IMR-90 (cell line): ENCODE measurements at regions not wholly inside any gene's neighbourhood (a gene's known extent, or its start where the extent isn't known, plus 50 kb on each side); places are given as distances from the start of the nearest gene placed in this dataset.

Experiments used
- ATAC-seq: fragments of 200-7000 bp; cut with Tn5 transposase; 2 replicates; pipeline ENCODE4 v1.9.1; 2020; ENCODE audit warnings: low read depth, mild to moderate bottlenecking, moderate library complexity
- BruUV-seq: library from RNA; stranded (reverse); fragments of 400-500 nt; replicated peaks from 2 replicates; lab custom pipeline; 2021; lab: Mats Ljungman, UMichigan
- CTCF ChIA-PET: fragments of 300-600 bp; formaldehyde crosslinking; extraction: SDS; loops from one replicate; lab custom pipeline; 2021; ENCODE audit warnings: antibody characterized with exemption; lab: Yijun Ruan, JAX
- POLR2A ChIA-PET: fragments of 300-600 bp; sonication (Branson Sonifier 250); formaldehyde crosslinking; loops from one replicate; lab custom pipeline; 2022; ENCODE audit warnings: antibody characterized with exemption; ENCODE audit not compliant: unreplicated experiment; lab: Charles Lee
- DNase-seq: peaks from one replicate; pipeline ENCODE4 v3.0.0; 2013
- H2AFZ ChIP-seq: replicated peaks from 2 replicates; pipeline ENCODE3; 2013; ENCODE audit warnings: low read length, mild to moderate bottlenecking; ENCODE audit not compliant: poor library complexity
- H2AK5ac ChIP-seq: 2 replicates; pipeline ENCODE4 v1.6.1; 2013; ENCODE audit warnings: low read depth, low read length, inconsistent platforms
- H2AK9ac ChIP-seq: replicated peaks from 2 replicates; pipeline ENCODE3; 2013; ENCODE audit warnings: mild to moderate bottlenecking, low read depth, low read length, moderate library complexity; ENCODE audit not compliant: poor library complexity
- H2BK120ac ChIP-seq: 2 replicates; pipeline ENCODE4 v1.6.1; 2013; ENCODE audit warnings: low read depth, low read length, inconsistent platforms
- H2BK15ac ChIP-seq: 3 replicates; pipeline ENCODE4 v1.6.1; 2013; ENCODE audit warnings: low read depth, low read length, inconsistent platforms
- H2BK20ac ChIP-seq: 2 replicates; pipeline ENCODE4 v1.6.1; 2013; ENCODE audit warnings: low read depth, mild to moderate bottlenecking, inconsistent platforms, low read length, moderate library complexity
- H2BK5ac ChIP-seq: 2 replicates; pipeline ENCODE4 v1.6.1; 2013; ENCODE audit warnings: mild to moderate bottlenecking, low read depth, low read length, inconsistent platforms; ENCODE audit not compliant: poor library complexity, severe bottlenecking
- H3K14ac ChIP-seq: replicated peaks from 2 replicates; pipeline ENCODE4 v1.6.1; 2013; ENCODE audit warnings: low read depth, low read length, inconsistent platforms
- H3K18ac ChIP-seq: 2 replicates; pipeline ENCODE4 v1.6.1; 2013; ENCODE audit warnings: low read depth, low read length, control low read depth
- H3K23ac ChIP-seq: 2 replicates; pipeline ENCODE4 v1.6.1; 2013; ENCODE audit warnings: low read depth, low read length, inconsistent platforms
- H3K27ac ChIP-seq: 2 replicates; pipeline ENCODE4 v1.5.1; 2013; ENCODE audit warnings: mild to moderate bottlenecking, control low read depth, low read length; ENCODE audit not compliant: insufficient read depth
- H3K27me3 ChIP-seq: 2 replicates; pipeline ENCODE4 v1.6.1; 2013; ENCODE audit warnings: low read length; ENCODE audit not compliant: control insufficient read depth, insufficient read depth
- H3K36me3 ChIP-seq: 2 replicates; pipeline ENCODE4 v1.6.1; 2013; ENCODE audit warnings: low read length, mixed read lengths; ENCODE audit not compliant: control insufficient read depth, insufficient read depth
- H3K4ac ChIP-seq: 2 replicates; pipeline ENCODE4 v1.6.1; 2013; ENCODE audit warnings: low read depth, low read length, inconsistent platforms
- H3K4me1 ChIP-seq: 2 replicates; pipeline ENCODE4 v1.6.1; 2013; ENCODE audit warnings: low read length, mixed read lengths; ENCODE audit not compliant: control insufficient read depth, insufficient read depth
- H3K4me2 ChIP-seq: 2 replicates; pipeline ENCODE4 v1.6.1; 2013; ENCODE audit warnings: low read depth, mild to moderate bottlenecking, control low read depth, low read length, moderate library complexity
- H3K4me3 ChIP-seq: 2 replicates; pipeline ENCODE4 v1.5.1; 2013; ENCODE audit warnings: low read depth, mild to moderate bottlenecking, control low read depth, low read length, moderate library complexity; ENCODE audit not compliant: insufficient read depth
- H3K56ac ChIP-seq: 2 replicates; pipeline ENCODE4 v1.6.1; 2013; ENCODE audit warnings: low read length, inconsistent platforms; ENCODE audit not compliant: insufficient read depth; ENCODE audit errors: extremely low read depth
- H3K79me1 ChIP-seq, 2 experiments: 2 replicates each; pipeline ENCODE4 v1.6.1; 2013; ENCODE audit warnings: low read length in 2 of 2, inconsistent platforms in 1 of 2, low read depth in 1 of 2
- H3K9ac ChIP-seq: 2 replicates; pipeline ENCODE4 v1.6.1; 2013; ENCODE audit warnings: low read depth, low read length, control low read depth
- H3K9me1 ChIP-seq: 2 replicates; pipeline ENCODE4 v1.6.1; 2013; ENCODE audit warnings: low read length, inconsistent platforms; ENCODE audit not compliant: insufficient read depth
- H3K9me3 ChIP-seq: 2 replicates; pipeline ENCODE4 v1.6.1; 2013; ENCODE audit warnings: low read length; ENCODE audit not compliant: control insufficient read depth, insufficient read depth
- H4K20me1 ChIP-seq: 2 replicates; pipeline ENCODE4 v1.6.1; 2013; ENCODE audit warnings: low read length, inconsistent platforms; ENCODE audit not compliant: insufficient read depth
- H4K5ac ChIP-seq: 2 replicates; pipeline ENCODE4 v1.6.1; 2013; ENCODE audit warnings: mild to moderate bottlenecking, low read depth, low read length, control low read depth
- H4K8ac ChIP-seq, 2 experiments: 2 replicates each; pipeline ENCODE4 v1.6.1; 2013; ENCODE audit warnings: low read depth in 2 of 2, low read length in 2 of 2, control low read depth in 1 of 2, inconsistent platforms in 1 of 2
- H4K91ac ChIP-seq: 2 replicates; pipeline ENCODE4 v1.6.1; 2013; ENCODE audit warnings: low read depth, low read length, inconsistent platforms; ENCODE audit not compliant: insufficient read depth
- BHLHE40 ChIP-seq: fragments of 150-350 bp; IDR thresholded peaks from 2 replicates; pipeline ENCODE4 v1.6.1; 2016; ENCODE audit warnings: mild to moderate bottlenecking, low read depth, low read length
- CEBPB ChIP-seq: IDR thresholded peaks from 2 replicates; pipeline ENCODE4 v1.6.1; 2012; ENCODE audit warnings: low read depth, low read length, improper control_type of control experiment
- CHD1 ChIP-seq: IDR thresholded peaks from 2 replicates; pipeline ENCODE4 v1.6.1; 2012; ENCODE audit warnings: low read depth, low read length, improper control_type of control experiment
- FOS ChIP-seq: fragments of 150-350 bp; IDR thresholded peaks from 2 replicates; pipeline ENCODE4 v1.6.1; 2016; ENCODE audit warnings: low read depth, low read length
- MAFK ChIP-seq: IDR thresholded peaks from 2 replicates; pipeline ENCODE4 v1.6.1; 2012; ENCODE audit warnings: low read depth, low read length, improper control_type of control experiment
- MAZ ChIP-seq: IDR thresholded peaks from 2 replicates; pipeline ENCODE4 v1.6.1; 2012; ENCODE audit warnings: low read depth, mild to moderate bottlenecking, low read length, improper control_type of control experiment, moderate library complexity, borderline replicate concordance
- MXI1 ChIP-seq: IDR thresholded peaks from 2 replicates; pipeline ENCODE4 v1.6.1; 2012; ENCODE audit warnings: low read depth, mild to moderate bottlenecking, low read length, moderate library complexity, borderline replicate concordance
- NFE2L2 ChIP-seq: fragments of 150-350 bp; IDR thresholded peaks from 2 replicates; pipeline ENCODE4 v1.6.1; 2016; ENCODE audit warnings: low read depth, mild to moderate bottlenecking, low read length
- POLR2A ChIP-seq: IDR thresholded peaks from 2 replicates; pipeline ENCODE4 v1.6.1; 2012; ENCODE audit warnings: mild to moderate bottlenecking, low read depth, low read length
- RAD21 ChIP-seq: IDR thresholded peaks from 2 replicates; pipeline ENCODE4 v1.6.1; 2012; ENCODE audit warnings: low read length, improper control_type of control experiment
- RCOR1 ChIP-seq: IDR thresholded peaks from 2 replicates; pipeline ENCODE4 v1.6.1; 2012; ENCODE audit warnings: mild to moderate bottlenecking, low read length, improper control_type of control experiment; ENCODE audit not compliant: insufficient replicate concordance
- RFX5 ChIP-seq: IDR thresholded peaks from 2 replicates; pipeline ENCODE4 v1.8.0; 2012; ENCODE audit warnings: low read depth, mild to moderate bottlenecking, low read length, moderate library complexity
- SMC3 ChIP-seq: fragments of 150-350 bp; IDR thresholded peaks from 2 replicates; pipeline ENCODE4 v1.6.1; 2016; ENCODE audit warnings: low read depth, mild to moderate bottlenecking, antibody characterized with exemption, low read length, moderate library complexity
- WGBS, 2 experiments: methylation state at CpG; one replicate each; pipeline versions ENCODE4 v1.1.5 to v1.1.7; 2013; ENCODE audit warnings: missing lambda C conversion rate in 2 of 2; ENCODE audit not compliant: insufficient read length in 1 of 2; ENCODE audit errors: extremely low coverage in 2 of 2; 5-methylcytosine and 5-hydroxymethylcytosine counted together
- dilution Hi-C: fragments of 300-500 bp; cut with HindIII; formaldehyde crosslinking; loops from one replicate; pipeline ENCODE4 v1.14.3; 2018; ENCODE audit warnings: low sequenced_read_pairs; ENCODE audit not compliant: unreplicated experiment
- in situ Hi-C: fragments of 300-500 bp; cut with MboI; formaldehyde crosslinking; loops from 3 replicates; pipeline ENCODE4 v1.14.3; 2019; ENCODE audit warnings: low sequenced_read_pairs, inconsistent platforms, mixed read lengths
- intact Hi-C: fragments of 100-400 bp; cut with micrococcal nuclease; formaldehyde crosslinking; loops from 2 replicates; pipeline ENCODE4 v1.10.0; 2022
- TF ChIP-seq, protein P1 (sequence below): fragments of 150-350 bp; IDR thresholded peaks from 2 replicates; pipeline ENCODE4 v1.6.1; 2016; ENCODE audit warnings: low read depth, mild to moderate bottlenecking, low read length, moderate library complexity, borderline replicate concordance
- TF ChIP-seq, protein P2 (sequence below): fragments of 150-350 bp; IDR thresholded peaks from 2 replicates; pipeline ENCODE4 v1.6.1; 2017; ENCODE audit warnings: mild to moderate bottlenecking, antibody characterized with exemption, low read length, low read depth
- TF ChIP-seq, protein P3 (sequence below): conservative IDR thresholded peaks from 2 replicates; pipeline ENCODE4 v1.5.1; 2012; ENCODE audit warnings: mild to moderate bottlenecking, low read depth, low read length, improper control_type of control experiment

DNA sequence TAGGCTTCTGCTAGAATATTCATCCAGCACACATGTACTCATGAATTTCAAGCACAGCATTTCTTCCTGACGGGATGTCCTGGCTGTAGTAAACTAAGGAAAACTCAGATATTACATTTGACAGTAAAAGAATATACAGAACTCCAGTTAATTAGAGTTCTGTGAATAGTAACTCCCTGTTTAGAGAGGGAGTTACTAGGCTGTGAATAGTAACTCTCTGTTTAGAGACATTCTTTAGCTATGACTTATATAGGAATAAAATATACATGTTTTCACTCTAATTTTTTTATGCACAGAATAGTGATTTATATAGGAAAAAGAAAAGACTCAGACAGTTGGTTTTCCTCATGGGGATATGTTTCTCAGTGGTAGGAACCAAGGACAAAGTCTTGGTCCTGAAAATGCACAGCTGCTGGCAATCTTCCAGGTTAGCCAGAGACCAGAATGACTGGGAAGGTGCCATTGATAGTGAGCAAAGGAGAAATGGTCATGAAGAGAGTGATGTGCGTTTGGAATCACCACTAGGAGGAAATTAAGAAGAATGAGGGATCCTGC is 480.7 kb upstream of the THBS1 start:
- H2BK5ac ChIP-seq: peak overlapping the region; percentile 65
- peaks cover 13% of the 10 kb centered on the region for H3K4me1 ChIP-seq
- no peak for TF ChIP-seq FOS
- TF ChIP-seq RFX5: no peak
- TF ChIP-seq SMC3: no peak
- TF ChIP-seq MXI1: no peak
- no peak for TF ChIP-seq RAD21
- no peak for TF ChIP-seq BHLHE40
- TF ChIP-seq CHD1: no peak
- TF ChIP-seq POLR2A: no peak
- TF ChIP-seq MAFK: no peak
- no peak for TF ChIP-seq RCOR1
- TF ChIP-seq MAZ: no peak
- TF ChIP-seq, protein P1, sequence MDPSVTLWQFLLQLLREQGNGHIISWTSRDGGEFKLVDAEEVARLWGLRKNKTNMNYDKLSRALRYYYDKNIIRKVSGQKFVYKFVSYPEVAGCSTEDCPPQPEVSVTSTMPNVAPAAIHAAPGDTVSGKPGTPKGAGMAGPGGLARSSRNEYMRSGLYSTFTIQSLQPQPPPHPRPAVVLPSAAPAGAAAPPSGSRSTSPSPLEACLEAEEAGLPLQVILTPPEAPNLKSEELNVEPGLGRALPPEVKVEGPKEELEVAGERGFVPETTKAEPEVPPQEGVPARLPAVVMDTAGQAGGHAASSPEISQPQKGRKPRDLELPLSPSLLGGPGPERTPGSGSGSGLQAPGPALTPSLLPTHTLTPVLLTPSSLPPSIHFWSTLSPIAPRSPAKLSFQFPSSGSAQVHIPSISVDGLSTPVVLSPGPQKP: no peak
- TF ChIP-seq, protein P2, sequence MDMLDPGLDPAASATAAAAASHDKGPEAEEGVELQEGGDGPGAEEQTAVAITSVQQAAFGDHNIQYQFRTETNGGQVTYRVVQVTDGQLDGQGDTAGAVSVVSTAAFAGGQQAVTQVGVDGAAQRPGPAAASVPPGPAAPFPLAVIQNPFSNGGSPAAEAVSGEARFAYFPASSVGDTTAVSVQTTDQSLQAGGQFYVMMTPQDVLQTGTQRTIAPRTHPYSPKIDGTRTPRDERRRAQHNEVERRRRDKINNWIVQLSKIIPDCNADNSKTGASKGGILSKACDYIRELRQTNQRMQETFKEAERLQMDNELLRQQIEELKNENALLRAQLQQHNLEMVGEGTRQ: no peak
- no peak for TF ChIP-seq CEBPB
- no peak for TF ChIP-seq NFE2L2
- TF ChIP-seq, protein P3, sequence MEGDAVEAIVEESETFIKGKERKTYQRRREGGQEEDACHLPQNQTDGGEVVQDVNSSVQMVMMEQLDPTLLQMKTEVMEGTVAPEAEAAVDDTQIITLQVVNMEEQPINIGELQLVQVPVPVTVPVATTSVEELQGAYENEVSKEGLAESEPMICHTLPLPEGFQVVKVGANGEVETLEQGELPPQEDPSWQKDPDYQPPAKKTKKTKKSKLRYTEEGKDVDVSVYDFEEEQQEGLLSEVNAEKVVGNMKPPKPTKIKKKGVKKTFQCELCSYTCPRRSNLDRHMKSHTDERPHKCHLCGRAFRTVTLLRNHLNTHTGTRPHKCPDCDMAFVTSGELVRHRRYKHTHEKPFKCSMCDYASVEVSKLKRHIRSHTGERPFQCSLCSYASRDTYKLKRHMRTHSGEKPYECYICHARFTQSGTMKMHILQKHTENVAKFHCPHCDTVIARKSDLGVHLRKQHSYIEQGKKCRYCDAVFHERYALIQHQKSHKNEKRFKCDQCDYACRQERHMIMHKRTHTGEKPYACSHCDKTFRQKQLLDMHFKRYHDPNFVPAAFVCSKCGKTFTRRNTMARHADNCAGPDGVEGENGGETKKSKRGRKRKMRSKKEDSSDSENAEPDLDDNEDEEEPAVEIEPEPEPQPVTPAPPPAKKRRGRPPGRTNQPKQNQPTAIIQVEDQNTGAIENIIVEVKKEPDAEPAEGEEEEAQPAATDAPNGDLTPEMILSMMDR: no peak
- peak; percentile 38 for DNase-seq
- peak overlapping the region; percentile 61; the same call in 1 of the 2 replicates for H4K91ac ChIP-seq
- H3K9ac ChIP-seq: no peak overlapping the region
- peak overlapping the region; percentile 24; the same call in 1 of the 2 replicates for H3K27ac ChIP-seq
- intact Hi-C loops (no loop called here), in situ Hi-C loops (no loop called here), dilution Hi-C loops (no loop called here)
- peaks cover 7% of the 10 kb centered on the region for H3K9me1 ChIP-seq
- H3K4ac ChIP-seq: peak overlapping the region; percentile 84; the same call in 1 of the 2 replicates
- H4K5ac ChIP-seq: peak overlapping the region; percentile 4; the same call in 1 of the 2 replicates
- peak overlapping the region; percentile 12 for H3K18ac ChIP-seq
- H3K4me3 ChIP-seq: no peak overlapping the region
- H2BK120ac ChIP-seq: peak overlapping the region; percentile 53
- H3K9me3 ChIP-seq: no peaks in the 10 kb centered on the region
- BruUV-seq: no TSS peak
- H2AK5ac ChIP-seq: peak overlapping the region; percentile 87; the same call in 1 of the 2 replicates
- no CpG with 5 or more reads among the region's 2 CpGs for WGBS, 2 experiments
- H3K4me2 ChIP-seq: no peak overlapping the region; the same call in 1 of the 2 replicates
- no peak overlapping the region for H2AFZ ChIP-seq
- no peaks in the 10 kb centered on the region for H3K27me3 ChIP-seq
- peak overlapping the region; percentile 87 for H3K14ac ChIP-seq
- CTCF ChIA-PET: interaction anchor here (0.6 kb wide), 2 partner anchors 16 to 26 kb away, joined by 3 to 4 read pairs; no protein-coding TSS in a partner anchor
- H3K36me3 ChIP-seq: no peaks in the 10 kb centered on the region
- H3K79me1 ChIP-seq: no peaks in the 10 kb centered on the region
- peak overlapping the region in 1 of 2 experiments; percentile 28; a peak in 1 of 4 replicates for H4K8ac ChIP-seq
- H2BK15ac ChIP-seq: peak overlapping the region; percentile 60; the same call in 1 of the 3 replicates
- peak overlapping the region; percentile 59 for H2AK9ac ChIP-seq
- H2BK20ac ChIP-seq: peak overlapping the region; percentile 85
- POLR2A ChIA-PET: no interaction called here
- no peaks in the 10 kb centered on the region for H4K20me1 ChIP-seq
- ATAC-seq: peak; percentile 81
- H3K23ac ChIP-seq: no peak overlapping the region
- H3K56ac ChIP-seq: no peak overlapping the region
